ENCODE measurements at regions not wholly inside any gene's neighbourhood (a gene's known extent, or its start where the extent isn't known, plus 50 kb on each side); places are given as distances from the start of the nearest gene placed in this dataset.
A peak's percentile ranks its signal among the peaks of the same experiment; 100 is the strongest.

DNA sequence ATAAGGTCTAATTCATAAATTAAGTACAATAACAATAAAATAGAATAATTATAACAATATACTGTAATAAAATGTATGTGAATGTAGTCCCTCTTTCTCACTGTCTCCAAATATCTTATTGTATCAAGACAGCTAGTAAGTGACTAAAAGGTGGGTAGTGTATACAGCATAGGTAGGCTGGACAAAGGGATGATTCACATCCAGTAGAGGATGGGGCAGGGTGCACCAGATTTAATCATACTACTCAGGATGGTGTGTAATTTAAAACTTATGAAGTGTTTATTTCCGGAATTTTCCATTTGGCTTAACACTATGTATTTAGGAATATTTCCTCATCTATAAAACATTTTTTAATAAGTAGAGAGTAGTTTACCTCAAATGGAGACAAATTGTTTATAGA, 876.1 kb upstream of the CADM2 start:
- DNase-seq = no peak

DNA sequence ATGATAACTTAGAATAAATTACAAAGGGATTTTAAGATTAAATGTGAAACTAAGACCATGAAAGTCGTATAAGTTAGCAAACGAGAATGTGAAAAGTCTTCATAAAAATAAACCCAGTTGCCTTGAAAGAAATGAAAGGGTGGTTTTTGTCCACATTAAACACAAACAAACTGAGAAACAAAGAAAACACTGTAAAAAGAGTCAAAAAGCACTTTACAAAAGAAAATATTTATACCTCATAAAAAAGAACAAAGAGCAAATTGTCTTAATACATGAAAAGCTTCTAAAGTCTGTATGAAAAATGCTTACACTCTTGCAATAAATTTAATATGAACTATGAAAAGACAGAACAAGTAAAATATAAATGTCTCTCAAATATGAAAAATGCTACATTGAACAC, 865.9 kb upstream of the CADM2 start:
- DNase-seq = no peak

DNA sequence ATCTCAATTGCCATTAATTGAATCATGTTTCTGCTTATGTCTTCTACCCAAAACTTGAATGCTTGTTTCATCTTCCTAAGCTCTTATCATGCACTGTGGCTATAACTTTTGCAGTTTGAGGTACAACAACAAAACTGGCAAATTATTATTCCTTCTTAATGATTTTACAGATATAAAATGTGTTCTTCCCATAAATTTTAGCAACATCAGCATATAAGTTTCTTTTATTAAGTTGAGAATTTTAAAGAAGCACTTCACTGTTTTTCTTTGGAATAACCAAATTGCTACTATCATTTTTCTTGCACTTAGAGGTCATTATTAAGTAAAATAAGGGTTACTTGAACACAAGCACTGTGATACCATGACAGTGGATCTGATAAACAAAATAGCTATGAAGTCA, 862.6 kb upstream of the CADM2 start:
- DNase-seq = no peak

DNA sequence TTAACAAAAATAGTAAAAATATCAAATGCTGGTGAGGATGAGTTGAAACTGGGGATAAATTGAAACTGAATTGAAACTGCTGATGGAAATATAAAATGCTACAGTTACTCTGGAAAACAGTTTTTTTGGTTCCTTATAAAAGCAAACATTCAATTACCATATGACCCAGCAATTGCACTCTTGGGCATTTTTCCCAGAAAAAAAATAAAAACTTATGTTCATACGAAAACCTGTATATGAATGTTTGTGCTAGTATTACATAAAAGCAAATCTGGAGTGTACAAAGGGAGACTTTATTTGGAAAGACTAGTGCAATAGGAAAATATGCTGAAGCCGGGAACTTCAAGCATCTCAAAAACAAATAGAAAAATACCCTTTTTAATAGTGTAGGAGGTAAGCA, 857.9 kb upstream of the CADM2 start:
- no peak for DNase-seq

DNA sequence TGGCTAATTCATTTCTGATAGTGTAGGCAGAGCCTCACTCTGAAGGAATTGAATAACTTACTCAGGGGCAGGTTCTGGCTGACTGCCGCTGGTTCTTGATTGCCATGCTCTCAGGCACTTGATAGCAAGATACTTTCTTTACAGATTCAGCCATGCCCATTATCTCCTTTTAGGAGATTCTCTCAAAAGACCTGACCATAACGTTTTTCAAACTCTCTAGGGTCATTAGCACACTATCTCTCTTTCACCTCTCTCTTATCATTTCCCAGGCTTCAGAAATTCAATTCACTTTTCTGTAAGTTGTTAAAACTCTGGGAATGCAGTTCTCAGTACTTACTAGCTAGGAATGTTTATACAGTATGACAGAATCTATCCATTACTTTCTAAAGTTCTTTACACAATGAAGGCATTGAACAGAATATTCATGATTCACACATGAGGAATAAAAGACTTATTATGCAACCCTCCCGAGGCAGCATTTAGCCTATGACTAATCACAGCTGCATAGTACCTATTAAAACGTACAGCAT, 850.3 kb upstream of the CADM2 start:
- DNase-seq = peak; percentile 1

- DNase-seq = no peak
Observed at GRCh38 chr3:84109911-84110310, 848.9 kb upstream of the CADM2 start.

- DNase-seq = no peak
Observed at GRCh38 chr3:84110787-84111186, 848.0 kb upstream of the CADM2 start.

DNA sequence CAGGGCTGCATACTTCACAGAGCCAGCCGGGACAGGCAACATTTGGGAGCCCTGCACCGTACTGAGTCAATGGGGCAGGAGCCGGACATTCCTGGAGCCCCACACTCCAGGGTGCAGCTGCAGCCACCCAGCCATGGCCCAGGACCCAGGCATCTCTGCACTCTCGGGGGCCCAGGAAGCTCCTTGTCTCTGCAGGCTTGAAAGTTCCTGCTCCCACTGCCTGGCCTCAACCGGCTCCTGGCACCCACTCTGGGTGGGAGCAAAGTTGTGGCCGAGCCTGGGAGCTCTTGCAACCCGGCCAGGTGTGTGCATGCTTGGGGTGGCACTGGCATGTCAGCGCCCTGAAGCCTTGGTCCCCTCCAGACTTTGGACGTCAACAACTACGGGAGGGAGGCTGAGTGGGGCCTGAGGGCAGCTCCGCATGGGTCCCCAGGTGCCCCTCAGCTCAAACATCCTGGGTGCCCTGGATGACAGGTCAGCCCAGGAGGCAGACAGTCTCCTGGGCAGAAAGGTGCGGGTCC, 833.5 kb upstream of the CADM2 start:
- no peak for DNase-seq

- no peak for DNase-seq
Observed at GRCh38 chr3:84125760-84126159, 833.0 kb upstream of the CADM2 start.

DNA sequence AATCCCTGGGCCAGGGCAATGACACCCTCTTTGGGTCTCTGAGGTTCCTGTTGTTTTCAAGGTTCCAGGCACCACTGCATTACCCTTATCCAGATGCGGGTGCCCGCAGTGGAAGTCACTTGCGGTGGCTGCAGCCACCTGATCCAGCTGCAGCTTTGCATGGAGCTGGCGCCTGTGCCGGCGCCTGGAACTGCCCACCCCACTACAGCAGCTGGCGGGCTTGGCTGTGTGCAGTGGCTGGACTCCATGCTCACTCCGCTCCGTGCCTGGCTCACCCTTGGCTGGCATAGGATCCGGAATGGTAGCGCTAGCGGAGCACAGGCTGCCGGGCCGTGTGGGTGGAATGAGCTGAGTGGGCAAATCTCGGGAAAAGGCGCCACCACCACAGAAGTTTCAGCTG, 832.6 kb upstream of the CADM2 start:
- DNase-seq = no peak

DNA sequence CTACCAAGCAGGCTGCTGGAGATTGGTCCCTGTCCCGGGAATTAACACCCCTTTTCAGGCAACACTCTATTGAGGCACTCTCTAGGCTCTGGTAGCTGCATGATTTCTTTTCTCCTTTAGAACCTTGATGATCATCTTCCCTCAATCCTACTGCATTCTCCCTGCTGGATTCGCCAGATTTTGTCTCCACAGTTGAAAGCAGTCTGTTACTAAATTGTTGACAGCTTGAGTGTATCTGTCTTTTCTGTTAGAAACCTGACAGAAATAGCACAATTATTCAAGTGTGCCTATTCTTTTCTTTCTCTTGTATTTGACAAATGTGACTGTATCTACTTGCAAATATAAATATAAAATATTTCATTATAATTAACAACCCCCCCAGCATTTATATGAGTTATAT, 830.8 kb upstream of the CADM2 start:
- no peak for DNase-seq

- DNase-seq = no peak
Observed at GRCh38 chr3:84136425-84136824, 822.4 kb upstream of the CADM2 start.

- no peak for DNase-seq
Observed at GRCh38 chr3:84140631-84141030, 818.2 kb upstream of the CADM2 start.

DNA sequence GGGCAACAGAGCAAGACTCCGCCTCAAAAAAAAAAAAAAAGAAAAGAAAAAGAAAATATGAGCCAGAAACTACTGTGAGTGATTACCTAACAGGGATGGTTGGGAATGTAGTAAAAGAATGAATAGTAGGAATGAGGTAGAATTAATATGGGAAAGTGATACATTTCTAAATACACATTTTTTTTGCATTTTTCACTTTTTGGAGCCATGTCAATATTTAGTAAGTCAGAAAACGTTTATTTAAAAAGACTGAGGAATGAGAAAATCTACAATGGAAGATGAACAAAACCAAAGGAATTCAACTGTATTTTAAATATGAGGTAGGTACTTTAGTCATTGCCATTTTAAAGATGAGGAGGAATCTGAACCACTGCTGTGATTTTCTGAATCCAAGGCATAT, 817.2 kb upstream of the CADM2 start:
- no peak for DNase-seq

DNA sequence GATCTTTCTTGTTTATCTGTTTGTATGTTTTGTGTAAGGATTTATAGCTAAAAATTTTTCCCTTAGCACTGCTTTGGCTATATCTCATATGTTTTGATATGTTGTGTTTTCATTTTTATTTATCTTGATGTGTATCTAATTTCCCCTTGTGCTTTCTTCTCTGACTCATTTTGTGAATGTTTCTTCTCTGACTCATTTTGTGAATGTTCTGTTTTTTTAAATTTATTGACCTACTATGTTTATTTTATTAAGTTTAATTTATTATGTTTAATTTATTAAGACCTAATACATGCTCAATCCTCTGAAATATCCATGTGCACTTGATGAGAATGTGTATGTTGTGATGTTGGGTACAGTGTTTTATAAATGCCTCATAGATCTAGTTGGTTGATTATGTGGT, 793.5 kb upstream of the CADM2 start:
- no peak for DNase-seq

GRCh38 chr3:84175449-84175848, 783.3 kb upstream of the CADM2 start:
- no peak for DNase-seq

GRCh38 chr3:84184937-84185336, 773.9 kb upstream of the CADM2 start:
- DNase-seq = no peak

- no peak for DNase-seq
Observed at GRCh38 chr3:84194029-84194428, 764.8 kb upstream of the CADM2 start.

- no peak for DNase-seq
Observed at GRCh38 chr3:84209474-84209873, 749.3 kb upstream of the CADM2 start.

DNA sequence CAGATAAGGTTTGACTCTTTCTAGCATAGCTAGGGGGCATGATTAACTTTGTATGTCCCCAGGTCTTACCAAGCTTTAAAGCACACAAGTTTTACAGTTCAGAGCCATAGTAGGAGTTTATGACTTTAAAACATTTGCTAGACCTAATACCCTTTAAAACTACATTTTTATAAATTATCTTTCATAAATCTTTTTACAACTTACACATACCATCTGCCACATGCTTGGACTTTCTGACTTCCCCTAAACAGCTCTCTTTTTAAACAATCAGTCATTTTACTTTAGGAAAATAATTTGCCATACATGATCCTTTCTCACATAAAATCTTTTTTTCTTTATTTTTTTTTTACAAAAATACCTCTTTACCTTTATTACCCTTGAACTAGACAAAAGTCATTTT, 735.3 kb upstream of the CADM2 start:
- no peak for DNase-seq

DNA sequence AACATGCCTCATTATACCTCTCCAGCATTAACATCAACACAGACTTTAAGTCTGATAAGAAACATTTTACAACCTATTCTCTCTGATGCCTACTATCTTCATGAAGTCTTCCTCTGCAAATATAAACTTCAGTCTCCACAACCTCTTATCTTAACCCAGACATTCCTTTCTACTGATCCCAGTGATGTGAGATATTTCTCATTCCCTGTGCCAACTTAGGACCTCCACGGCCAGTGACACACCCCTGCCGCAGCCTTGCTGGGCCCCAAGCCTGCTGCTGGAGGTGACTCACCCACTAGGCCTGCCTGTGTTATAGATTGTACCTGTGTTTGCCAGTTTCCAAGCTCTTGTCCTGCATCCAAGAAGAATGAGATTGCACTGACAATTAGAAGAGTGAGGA, 734.5 kb upstream of the CADM2 start:
- no peak for DNase-seq

DNA sequence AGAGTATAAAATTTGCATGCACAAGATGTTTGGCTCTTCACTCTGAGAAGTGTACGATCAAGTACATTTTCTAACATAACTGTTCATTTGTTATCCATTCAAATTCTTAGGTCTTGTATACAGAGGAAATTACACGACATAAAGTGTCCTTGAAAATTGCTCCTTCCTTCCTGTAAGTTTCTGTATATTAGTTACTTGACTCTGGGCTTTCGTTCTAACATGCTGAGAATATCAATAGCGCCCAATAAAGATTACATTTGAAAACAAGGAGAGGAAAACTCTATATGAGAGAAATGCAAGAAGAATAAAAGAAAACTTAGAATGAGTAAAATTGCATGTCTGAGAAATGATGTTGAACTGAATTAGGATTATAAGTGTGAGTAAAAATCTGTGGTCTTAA, 722.5 kb upstream of the CADM2 start:
- DNase-seq = no peak

DNA sequence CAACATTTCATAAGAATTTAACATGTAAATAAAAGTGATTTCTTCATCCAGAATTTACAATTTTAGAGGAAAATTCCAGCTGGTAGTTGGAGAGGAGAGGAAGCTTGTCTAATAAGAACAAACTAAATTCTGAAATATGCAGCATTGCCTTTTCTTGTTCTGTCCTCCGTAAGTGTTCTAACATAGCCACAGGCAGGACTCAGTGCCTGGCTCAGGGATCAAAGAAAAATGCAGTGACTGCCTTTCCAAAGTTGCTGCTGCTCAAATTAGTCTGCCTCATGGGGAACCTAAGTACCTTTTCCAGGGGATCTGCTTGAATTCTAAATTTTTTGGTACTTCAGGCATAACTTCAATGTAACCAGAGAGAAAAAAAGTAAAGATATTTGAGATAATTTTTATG, 713.0 kb upstream of the CADM2 start:
- DNase-seq = no peak

DNA sequence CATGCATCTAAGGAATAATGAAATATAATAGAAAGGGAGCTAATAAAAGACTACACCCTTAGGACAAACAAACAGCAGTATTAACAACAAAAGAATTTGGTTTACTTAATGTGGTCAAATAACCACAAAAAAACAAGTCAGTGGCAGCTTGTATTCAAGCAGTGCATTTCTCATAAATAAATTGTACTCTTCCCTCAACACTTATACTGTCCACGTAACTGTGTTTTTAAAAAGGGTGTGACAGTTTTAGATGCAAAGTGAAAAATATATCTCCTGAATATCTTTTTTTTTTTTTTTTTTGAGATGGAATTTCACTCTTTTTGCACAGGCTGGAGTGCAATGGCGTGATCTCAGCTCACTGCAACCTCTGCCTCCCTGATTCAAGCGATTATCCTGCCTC, 698.2 kb upstream of the CADM2 start:
- no peak for DNase-seq

- no peak for DNase-seq
Observed at GRCh38 chr3:84265768-84266167, 693.0 kb upstream of the CADM2 start.

- no peak for DNase-seq
Observed at GRCh38 chr3:84275532-84275931, 683.3 kb upstream of the CADM2 start.

Data from NCI-H226 (cell line).